Activated T-helper 1 cell treated with anti-CD3 and anti-CD28 coated beads, Interleukin-12 subunit alpha, Interleukin-12 subunit beta, Interleukin-2, Interleukin-4 antibody, amounts not matched to agents 30 ng/mL and 10 ng/mL and 1 ng/mL, durations not matched to agents 14 hours and 24 hours and 36 hours (primary cell): ENCODE measurements at regions not wholly inside any gene's neighbourhood (a gene's known extent, or its start where the extent isn't known, plus 50 kb on each side); places are given as distances from the start of the nearest gene placed in this dataset.

Experiments used
- DNase-seq: peaks from one replicate; pipeline ENCODE4 v3.0.0; 2021; ENCODE audit warnings: low spot score
- H3K27ac Mint-ChIP-seq: one replicate; pipeline ENCODE4 v1.8.0; 2021; ENCODE audit warnings: mild to moderate bottlenecking, mixed read lengths
- H3K27me3 Mint-ChIP-seq: one replicate; pipeline ENCODE4 v1.8.0; 2022; ENCODE audit warnings: mild to moderate bottlenecking, moderate library complexity, mixed read lengths; ENCODE audit not compliant: insufficient read depth
- H3K36me3 Mint-ChIP-seq: one replicate; pipeline ENCODE4 v1.8.0; 2021; ENCODE audit warnings: low read depth, mixed read lengths
- H3K4me1 Mint-ChIP-seq: one replicate; pipeline ENCODE4 v1.8.0; 2021; ENCODE audit warnings: low read depth, mixed read lengths
- H3K4me3 Mint-ChIP-seq: one replicate; pipeline ENCODE4 v1.8.0; 2021; ENCODE audit warnings: mild to moderate bottlenecking, moderate library complexity, mixed read lengths
- H3K9me3 Mint-ChIP-seq: one replicate; pipeline ENCODE4 v1.8.0; 2021; ENCODE audit warnings: mixed read lengths
- intact Hi-C: fragments of 100-400 bp; cut with micrococcal nuclease; formaldehyde crosslinking; loops from one replicate; pipeline ENCODE4 v1.15.1; 2024

- H3K27me3 Mint-ChIP-seq = peaks cover 2% of the 10 kb centered on the region
- no peak overlapping the region for H3K4me3 Mint-ChIP-seq
- DNase-seq = no peak
- intact Hi-C loops = loop anchor here (1.0 kb wide), 1 partner anchor 18 kb away; no protein-coding TSS in a partner anchor
- H3K36me3 Mint-ChIP-seq = no peaks in the 10 kb centered on the region
- peaks cover 19% of the 10 kb centered on the region for H3K4me1 Mint-ChIP-seq
- H3K9me3 Mint-ChIP-seq = no peaks in the 10 kb centered on the region
- no peak overlapping the region for H3K27ac Mint-ChIP-seq
Observed at GRCh38 chr10:1920127-1920526, 182.8 kb upstream of the ADARB2 start.

GRCh38 chr10:1911771-1912170 is 174.4 kb upstream of the ADARB2 start:
- H3K9me3 Mint-ChIP-seq = peaks cover 3% of the 10 kb centered on the region
- DNase-seq = no peak
- intact Hi-C loops = no loop called here
- H3K27ac Mint-ChIP-seq = no peak overlapping the region
- H3K4me1 Mint-ChIP-seq = no peaks in the 10 kb centered on the region
- no peaks in the 10 kb centered on the region for H3K36me3 Mint-ChIP-seq
- no peak overlapping the region for H3K4me3 Mint-ChIP-seq
- no peaks in the 10 kb centered on the region for H3K27me3 Mint-ChIP-seq

- H3K9me3 Mint-ChIP-seq = no peaks in the 10 kb centered on the region
- no peaks in the 10 kb centered on the region for H3K27me3 Mint-ChIP-seq
- no peak overlapping the region for H3K27ac Mint-ChIP-seq
- DNase-seq = no peak
- intact Hi-C loops = no loop called here
- H3K4me3 Mint-ChIP-seq = no peak overlapping the region
- H3K4me1 Mint-ChIP-seq = no peaks in the 10 kb centered on the region
- no peaks in the 10 kb centered on the region for H3K36me3 Mint-ChIP-seq
Observed at GRCh38 chr10:1903982-1904381, 166.7 kb upstream of the ADARB2 start.

GRCh38 chr10:1896153-1896552 is 158.8 kb upstream of the ADARB2 start:
- H3K27ac Mint-ChIP-seq = no peak overlapping the region
- no peaks in the 10 kb centered on the region for H3K4me1 Mint-ChIP-seq
- no peaks in the 10 kb centered on the region for H3K9me3 Mint-ChIP-seq
- H3K36me3 Mint-ChIP-seq = no peaks in the 10 kb centered on the region
- no peak overlapping the region for H3K4me3 Mint-ChIP-seq
- no peak for DNase-seq
- H3K27me3 Mint-ChIP-seq = peaks cover 10% of the 10 kb centered on the region
- intact Hi-C loops = no loop called here

- no peaks in the 10 kb centered on the region for H3K9me3 Mint-ChIP-seq
- no peak overlapping the region for H3K27ac Mint-ChIP-seq
- H3K27me3 Mint-ChIP-seq = peaks cover 10% of the 10 kb centered on the region
- no peaks in the 10 kb centered on the region for H3K4me1 Mint-ChIP-seq
- H3K36me3 Mint-ChIP-seq = no peaks in the 10 kb centered on the region
- no peak for DNase-seq
- no peak overlapping the region for H3K4me3 Mint-ChIP-seq
- intact Hi-C loops = no loop called here
Observed at GRCh38 chr10:1895691-1896090, 158.4 kb upstream of the ADARB2 start.

- Mint-ChIP-seq H3K4me3 (no peak overlapping the region), H3K27me3 (peaks cover 10% of the 10 kb centered on the region), H3K36me3 (no peaks in the 10 kb centered on the region), H3K9me3 (no peaks in the 10 kb centered on the region), H3K4me1 (no peaks in the 10 kb centered on the region), H3K27ac (no peak overlapping the region)
- intact Hi-C loops = no loop called here
- no peak for DNase-seq
Observed at GRCh38 chr10:1894912-1895311, 157.6 kb upstream of the ADARB2 start.

GRCh38 chr10:1893941-1894340 is 156.6 kb upstream of the ADARB2 start:
- Mint-ChIP-seq H3K4me3 (no peak overlapping the region), H3K4me1 (no peaks in the 10 kb centered on the region), H3K27me3 (peaks cover 10% of the 10 kb centered on the region), H3K27ac (no peak overlapping the region), H3K9me3 (no peaks in the 10 kb centered on the region), H3K36me3 (no peaks in the 10 kb centered on the region)
- intact Hi-C loops = no loop called here
- DNase-seq = no peak

- no peaks in the 10 kb centered on the region for H3K4me1 Mint-ChIP-seq
- H3K27me3 Mint-ChIP-seq = no peaks in the 10 kb centered on the region
- no peaks in the 10 kb centered on the region for H3K36me3 Mint-ChIP-seq
- H3K9me3 Mint-ChIP-seq = peaks cover 12% of the 10 kb centered on the region
- intact Hi-C loops = no loop called here
- DNase-seq = no peak
- no peak overlapping the region for H3K4me3 Mint-ChIP-seq
- H3K27ac Mint-ChIP-seq = no peak overlapping the region
Observed at GRCh38 chr10:1886039-1886438, 148.7 kb upstream of the ADARB2 start.

- no peaks in the 10 kb centered on the region for H3K4me1 Mint-ChIP-seq
- no peak for DNase-seq
- H3K9me3 Mint-ChIP-seq = peaks cover 12% of the 10 kb centered on the region
- H3K36me3 Mint-ChIP-seq = no peaks in the 10 kb centered on the region
- intact Hi-C loops = no loop called here
- H3K27me3 Mint-ChIP-seq = no peaks in the 10 kb centered on the region
- H3K4me3 Mint-ChIP-seq = no peak overlapping the region
- no peak overlapping the region for H3K27ac Mint-ChIP-seq
Observed at GRCh38 chr10:1882728-1883127, 145.4 kb upstream of the ADARB2 start.

- no peak overlapping the region for H3K4me3 Mint-ChIP-seq
- no peak for DNase-seq
Observed at GRCh38 chr10:1882180-1882579, 144.9 kb upstream of the ADARB2 start.

GRCh38 chr10:1881636-1882035 is 144.3 kb upstream of the ADARB2 start:
- Mint-ChIP-seq H3K27ac (no peak overlapping the region), H3K4me1 (no peaks in the 10 kb centered on the region), H3K36me3 (no peaks in the 10 kb centered on the region), H3K27me3 (no peaks in the 10 kb centered on the region), H3K9me3 (peaks cover 12% of the 10 kb centered on the region), H3K4me3 (no peak overlapping the region)
- no peak for DNase-seq
- intact Hi-C loops = no loop called here

More at GRCh38 chr10:1882180-1882579, 144.9 kb upstream of the ADARB2 start:
- H3K27ac Mint-ChIP-seq = no peak overlapping the region
- no peaks in the 10 kb centered on the region for H3K4me1 Mint-ChIP-seq
- intact Hi-C loops = no loop called here
- no peaks in the 10 kb centered on the region for H3K36me3 Mint-ChIP-seq
- H3K27me3 Mint-ChIP-seq = no peaks in the 10 kb centered on the region
- peaks cover 12% of the 10 kb centered on the region for H3K9me3 Mint-ChIP-seq

- Mint-ChIP-seq H3K4me3 (no peak overlapping the region), H3K9me3 (no peaks in the 10 kb centered on the region), H3K36me3 (no peaks in the 10 kb centered on the region), H3K4me1 (no peaks in the 10 kb centered on the region), H3K27me3 (peaks cover 4% of the 10 kb centered on the region), H3K27ac (no peak overlapping the region)
- no peak for DNase-seq
- intact Hi-C loops = no loop called here
Observed at GRCh38 chr10:1874533-1874932, 137.2 kb upstream of the ADARB2 start.

GRCh38 chr10:1873661-1874315 is 136.5 kb upstream of the ADARB2 start:
- H3K4me1 Mint-ChIP-seq = no peaks in the 10 kb centered on the region
- peaks cover 4% of the 10 kb centered on the region for H3K27me3 Mint-ChIP-seq
- no peak overlapping the region for H3K4me3 Mint-ChIP-seq
- no peaks in the 10 kb centered on the region for H3K36me3 Mint-ChIP-seq
- H3K27ac Mint-ChIP-seq = no peak overlapping the region
- H3K9me3 Mint-ChIP-seq = no peaks in the 10 kb centered on the region
- intact Hi-C loops = no loop called here
- DNase-seq = no peak

GRCh38 chr10:1872151-1872726 is 134.9 kb upstream of the ADARB2 start:
- intact Hi-C loops = no loop called here
- no peak overlapping the region for H3K27ac Mint-ChIP-seq
- no peak overlapping the region for H3K4me3 Mint-ChIP-seq
- H3K27me3 Mint-ChIP-seq = peaks cover 4% of the 10 kb centered on the region
- H3K9me3 Mint-ChIP-seq = no peaks in the 10 kb centered on the region
- no peak for DNase-seq
- no peaks in the 10 kb centered on the region for H3K4me1 Mint-ChIP-seq
- H3K36me3 Mint-ChIP-seq = no peaks in the 10 kb centered on the region
